T-helper 1 cell treated with Interleukin-12 subunit alpha and Interleukin-12 subunit beta and Interleukin-4 antibody, amounts not matched to agents 30 ng/mL and 1 ng/mL, for 36 hours (primary cell): ENCODE measurements at regions not wholly inside any gene's neighbourhood (a gene's known extent, or its start where the extent isn't known, plus 50 kb on each side); places are given as distances from the start of the nearest gene placed in this dataset.

Experiments
- intact Hi-C: fragments of 100-400 bp; cut with micrococcal nuclease; formaldehyde crosslinking; loops from one replicate; pipeline ENCODE4 v1.15.1; 2024

- intact Hi-C loops: no loop called here
Measured at GRCh38 chr15:81492331-81492968, 118.4 kb upstream of the TMC3 start.

DNA sequence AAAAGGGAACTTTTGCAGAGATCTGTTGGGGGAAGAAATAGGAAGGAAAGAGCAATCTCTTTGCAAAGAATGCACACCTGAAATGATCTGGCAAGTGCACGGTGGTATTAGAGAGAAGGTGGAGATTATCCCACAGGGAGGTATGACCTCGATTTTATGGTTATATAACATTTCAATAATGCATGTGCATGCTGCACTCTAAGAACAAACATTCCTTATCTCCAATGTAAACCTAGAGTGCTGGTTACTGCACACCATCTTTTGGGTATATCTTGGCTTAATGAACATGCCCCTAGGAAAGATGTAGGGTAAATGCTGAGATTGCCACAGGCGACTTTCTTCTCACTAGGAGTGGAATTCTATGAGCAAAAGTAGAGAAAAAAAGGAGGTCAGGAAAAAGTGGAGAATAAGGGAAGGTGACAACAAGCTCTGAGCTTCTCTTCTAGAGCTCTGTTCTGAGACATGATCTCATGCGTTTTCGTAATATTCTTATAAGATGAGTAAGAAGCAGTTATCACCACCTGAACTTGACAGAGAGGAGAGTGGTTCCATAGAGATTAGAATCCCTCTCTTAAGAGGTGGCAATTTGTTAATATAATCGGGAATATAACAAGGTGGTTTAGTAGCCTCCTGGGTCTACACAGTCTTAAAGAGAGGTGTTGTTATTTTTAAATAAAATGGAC is 117.5 kb upstream of the TMC3 start:
- intact Hi-C loops: no loop called here

DNA sequence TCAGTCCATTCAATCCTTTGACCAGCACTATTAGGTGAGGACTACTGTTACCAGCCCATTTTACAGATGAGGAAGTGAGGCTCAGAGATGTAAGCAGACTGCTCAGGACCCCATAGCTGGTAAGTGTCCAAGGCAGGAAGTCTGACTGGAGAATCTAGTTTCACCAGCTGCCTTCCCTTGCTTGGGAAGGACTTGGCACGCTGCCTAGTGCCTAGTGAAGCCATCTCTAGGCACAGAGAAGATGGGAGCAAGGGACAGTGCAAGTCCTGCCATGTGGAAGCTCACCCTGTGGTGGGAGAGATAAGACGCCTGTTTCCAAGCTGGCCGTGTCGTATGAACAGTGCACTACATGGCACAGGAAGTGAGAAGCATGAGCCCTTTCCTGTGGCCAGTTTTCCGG is 111.8 kb upstream of the TMC3 start:
- intact Hi-C loops: no loop called here

GRCh38 chr15:81484086-81484955 is 110.3 kb upstream of the TMC3 start:
- intact Hi-C loops: no loop called here

DNA sequence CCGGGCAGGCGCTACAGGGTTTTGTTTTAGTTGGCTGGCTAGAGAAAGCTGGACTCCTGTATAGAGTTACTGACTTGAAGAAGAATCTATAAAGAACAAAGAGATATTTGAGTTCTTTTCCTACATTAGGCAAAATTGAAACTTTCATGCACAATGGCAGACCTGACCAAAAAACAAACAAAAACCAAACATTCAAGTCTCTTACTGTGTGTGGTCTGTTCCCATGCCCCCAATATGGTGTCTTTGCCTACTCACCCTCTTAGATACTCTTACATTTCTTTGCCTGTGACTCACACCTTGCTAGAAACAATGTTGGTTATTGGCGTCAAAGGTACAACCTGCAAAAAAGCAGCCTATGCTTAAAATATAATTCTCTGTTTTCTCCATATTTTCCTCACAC is 109.5 kb upstream of the TMC3 start:
- intact Hi-C loops: no loop called here

GRCh38 chr15:81481346-81481745 is 107.3 kb upstream of the TMC3 start:
- intact Hi-C loops: loop anchor here (2.0 kb wide), 1 partner anchor 207 kb away; no protein-coding TSS in a partner anchor

DNA sequence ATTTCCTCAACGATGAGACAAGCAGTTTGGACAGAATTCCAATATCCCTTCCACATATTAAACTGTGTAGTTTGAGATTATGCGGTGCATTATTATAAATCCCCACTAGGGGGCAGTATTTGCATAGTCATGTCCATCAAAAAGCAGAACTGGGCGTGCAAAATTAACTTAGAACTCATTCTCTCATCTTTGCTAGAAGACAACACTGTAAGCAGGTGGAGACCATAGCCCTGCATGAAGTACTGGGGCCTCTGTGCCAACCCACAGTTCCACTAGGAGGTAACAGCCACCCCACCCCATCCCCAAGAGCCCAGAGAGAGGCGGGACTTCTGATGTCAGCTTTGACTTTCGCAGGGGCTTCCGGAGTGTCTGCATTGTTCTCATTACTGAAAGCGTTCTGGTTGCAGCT is 106.6 kb upstream of the TMC3 start:
- intact Hi-C loops: loop anchor here (1.0 to 2.0 kb wide), 5 partner anchors 70 to 718 kb away; no protein-coding TSS in a partner anchor

- intact Hi-C loops: no loop called here
Measured at GRCh38 chr15:81478354-81478753, 104.3 kb upstream of the TMC3 start.

- intact Hi-C loops: no loop called here
Measured at GRCh38 chr15:81475926-81476325, 101.9 kb upstream of the TMC3 start.

DNA sequence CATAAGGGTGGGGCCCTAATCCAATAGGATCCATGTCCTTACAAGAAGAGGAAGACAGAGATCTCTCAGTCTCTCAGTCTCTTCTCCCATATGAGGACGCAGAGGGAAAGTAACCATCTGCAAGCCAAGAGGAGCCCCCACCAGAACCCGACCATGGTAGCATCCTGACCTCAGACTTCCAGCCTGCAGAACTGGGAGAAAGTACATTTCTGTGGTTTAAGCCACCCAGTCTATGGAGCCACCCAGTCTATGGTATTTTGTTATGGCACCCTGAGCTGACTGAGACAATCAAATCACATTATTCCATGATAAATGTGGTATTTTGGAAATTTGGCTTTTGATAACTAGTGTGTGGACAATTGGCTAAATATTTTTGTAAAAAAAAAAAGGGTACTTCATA is 101.5 kb upstream of the TMC3 start:
- intact Hi-C loops: no loop called here

GRCh38 chr15:81473946-81474345 is 99.9 kb upstream of the TMC3 start:
- intact Hi-C loops: no loop called here

GRCh38 chr15:81473177-81473576 is 99.2 kb upstream of the TMC3 start:
- intact Hi-C loops: no loop called here

GRCh38 chr15:81471151-81471550 is 97.1 kb upstream of the TMC3 start:
- intact Hi-C loops: no loop called here

DNA sequence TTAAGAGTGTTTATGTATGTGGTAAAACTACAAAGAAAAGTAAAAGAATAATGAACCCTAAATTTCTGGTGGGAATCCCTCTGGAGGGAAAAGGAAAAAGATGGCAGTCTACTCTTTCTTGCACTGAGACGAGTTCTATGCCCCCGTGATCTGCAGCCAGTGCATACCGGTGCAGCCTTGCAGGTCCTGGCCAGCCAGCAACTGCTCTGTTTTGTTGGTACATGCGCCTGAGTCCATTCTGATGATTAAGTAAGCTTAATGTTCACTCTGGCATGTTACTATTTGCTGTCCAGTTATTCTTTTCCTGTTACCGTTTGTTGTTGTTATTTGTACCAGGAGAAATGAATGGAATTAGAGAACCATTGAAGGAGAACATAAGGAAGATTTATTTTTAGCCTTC is 95.1 kb upstream of the TMC3 start:
- intact Hi-C loops: loop anchor here (2.0 kb wide), 1 partner anchor 72 kb away; no protein-coding TSS in a partner anchor

DNA sequence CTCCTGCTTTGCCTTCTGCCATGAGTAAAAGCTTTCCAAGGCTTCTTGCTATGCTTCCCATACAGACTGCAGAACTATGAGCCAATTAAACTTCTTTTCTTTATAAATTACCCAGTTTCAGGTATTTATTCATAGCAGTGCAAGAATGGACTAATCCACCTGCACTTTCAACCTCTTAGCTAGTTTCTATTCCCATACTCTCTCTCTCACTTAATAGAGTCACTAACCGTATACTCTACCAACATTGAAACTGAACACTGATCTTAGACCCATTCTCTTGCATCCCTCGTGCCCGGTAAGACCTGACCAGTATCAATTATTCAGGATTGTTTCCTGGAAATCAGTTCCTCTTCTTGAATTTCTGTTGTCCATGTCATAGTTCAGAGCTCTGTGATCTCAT is 92.7 kb upstream of the TMC3 start:
- intact Hi-C loops: no loop called here

DNA sequence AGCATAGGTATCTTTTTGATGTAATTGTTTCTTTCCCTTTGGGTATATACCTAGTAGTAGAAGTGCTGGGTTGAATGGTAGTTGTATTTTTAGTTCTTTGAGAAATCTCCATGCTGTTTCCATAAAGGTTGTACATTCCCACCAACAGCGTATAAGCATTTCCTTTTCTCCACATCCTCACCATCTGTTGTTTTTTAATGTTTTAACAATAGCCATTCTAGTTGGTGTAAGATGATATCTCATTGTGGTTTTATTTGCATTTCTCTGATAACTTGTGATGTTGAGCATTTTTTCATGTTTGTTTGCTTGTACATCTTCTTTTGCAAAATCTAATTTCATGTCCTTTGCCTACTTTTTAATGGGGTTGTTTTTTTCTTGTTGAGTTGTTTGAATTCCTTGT is 80.0 kb upstream of the TMC3 start:
- intact Hi-C loops: no loop called here

DNA sequence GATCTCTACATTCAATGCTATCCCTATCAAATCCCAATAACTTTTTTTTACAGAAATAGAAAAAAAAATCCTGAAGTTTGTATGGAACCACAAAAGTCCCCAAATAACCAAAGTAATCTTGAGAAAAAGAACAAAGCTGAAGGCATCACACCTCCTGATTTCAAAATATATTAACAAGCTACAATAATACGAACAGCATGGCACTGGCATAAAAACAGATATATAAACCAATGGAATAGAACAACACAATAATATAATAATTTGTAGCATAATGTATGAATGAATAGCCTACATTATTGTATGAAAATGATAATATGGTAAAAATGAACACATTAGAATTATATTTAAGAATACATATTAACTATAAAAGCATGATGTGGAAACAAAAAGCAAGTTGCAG is 76.7 kb upstream of the TMC3 start:
- intact Hi-C loops: no loop called here

DNA sequence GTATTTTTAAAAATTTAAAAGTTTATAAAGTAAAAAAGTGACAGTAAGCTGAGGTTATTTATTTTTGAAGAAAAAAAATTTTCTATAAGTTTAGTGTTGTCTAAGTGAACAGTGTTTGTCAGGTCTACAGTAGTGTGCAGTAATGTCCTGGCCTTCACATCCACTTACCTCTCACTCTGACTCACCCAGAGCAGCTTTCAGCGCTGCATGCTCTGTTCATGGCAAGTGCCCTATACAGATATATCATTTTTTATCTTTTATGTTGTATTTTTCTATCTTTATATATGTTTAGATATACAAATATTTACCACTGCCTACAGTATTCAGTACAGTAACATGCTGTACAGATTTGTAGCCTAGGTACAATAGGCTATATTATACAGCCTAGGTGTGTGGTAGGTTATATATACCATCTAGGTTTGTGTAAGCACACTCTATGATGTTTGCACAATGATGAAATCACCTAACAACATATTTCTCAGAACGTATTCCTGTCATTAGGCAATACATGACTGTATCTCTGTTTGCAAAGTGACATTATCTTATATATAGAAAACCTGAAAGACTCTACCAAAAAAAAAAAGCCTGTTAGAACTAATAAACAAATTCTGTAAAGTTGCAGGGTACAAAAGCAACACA is 75.9 kb upstream of the TMC3 start:
- intact Hi-C loops: no loop called here

- intact Hi-C loops: no loop called here
Measured at GRCh38 chr15:81443040-81443820, 69.2 kb upstream of the TMC3 start.

DNA sequence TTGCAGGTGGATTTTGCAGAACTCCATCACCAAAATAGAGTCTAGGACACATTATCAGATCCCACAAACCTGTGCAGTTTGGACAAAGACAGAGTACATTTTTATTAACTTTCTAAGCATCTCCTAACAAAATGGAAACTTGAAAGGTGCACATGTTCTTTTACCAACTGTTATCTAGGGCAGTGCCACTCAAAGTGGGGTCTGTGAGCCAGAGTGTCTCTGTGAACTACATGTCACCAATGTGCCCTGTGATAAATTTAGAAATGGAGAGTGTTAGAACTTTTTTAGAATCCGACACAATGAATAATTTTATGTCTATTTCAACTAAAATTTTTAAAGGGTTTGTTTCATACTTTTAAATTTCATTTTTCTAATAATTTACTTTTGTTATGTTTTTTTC is 68.4 kb upstream of the TMC3 start:
- intact Hi-C loops: no loop called here

DNA sequence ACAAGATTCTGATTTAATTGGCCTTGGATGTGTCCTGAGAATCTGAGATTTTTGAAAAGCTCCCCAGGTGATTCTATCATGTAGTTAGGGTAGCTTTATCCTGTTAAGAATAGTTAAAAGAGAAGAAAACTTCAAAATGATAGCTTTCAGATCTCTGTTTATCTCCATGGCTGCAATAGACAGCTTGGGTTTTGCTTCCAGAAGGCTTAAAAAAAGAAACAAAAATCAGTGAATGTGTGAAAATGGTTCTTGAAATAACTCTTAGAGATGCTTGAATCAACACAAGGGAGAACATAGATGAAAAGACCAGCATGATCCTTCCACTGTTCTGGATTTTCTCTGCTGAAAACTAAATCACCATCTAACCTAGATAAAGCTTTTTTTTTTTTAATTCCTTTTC is 60.8 kb upstream of the TMC3 start:
- intact Hi-C loops: no loop called here
